VCaP (cell line): ENCODE measurements at regions not wholly inside any gene's neighbourhood (a gene's known extent, or its start where the extent isn't known, plus 50 kb on each side); places are given as distances from the start of the nearest gene placed in this dataset.

ENCODE experiments used
- H3K27ac ChIP-seq: fragments of 450-650 bp; 2 replicates; pipeline ENCODE4 v1.5.1; 2017
- TF ChIP-seq, protein P1 (sequence below): fragments of 450-650 bp; conservative IDR thresholded peaks from 2 replicates; pipeline ENCODE4 v1.5.1; 2017; ENCODE audit warnings: mild to moderate bottlenecking, moderate library complexity

DNA sequence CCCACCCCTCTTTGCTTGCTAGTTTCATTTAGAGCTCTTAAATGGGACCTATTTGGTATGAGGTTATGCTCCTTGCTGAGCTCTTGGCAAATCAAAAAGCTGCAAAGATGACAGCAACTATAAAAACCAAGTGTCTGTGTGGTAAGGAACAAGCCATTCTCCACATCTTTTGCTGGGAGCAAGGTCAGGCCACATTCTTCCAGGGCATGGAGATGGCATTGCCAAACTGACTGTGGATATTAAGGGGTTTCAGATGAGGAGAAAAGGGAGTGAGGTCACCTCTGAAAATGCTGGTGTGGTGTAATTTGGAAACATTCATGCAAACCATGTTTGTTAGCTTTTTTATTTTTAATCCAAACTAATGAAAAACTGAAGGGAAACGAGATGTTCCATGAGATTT, 218.8 kb upstream of the IL12B start:
- no peak overlapping the region for H3K27ac ChIP-seq
- TF ChIP-seq, protein P1, sequence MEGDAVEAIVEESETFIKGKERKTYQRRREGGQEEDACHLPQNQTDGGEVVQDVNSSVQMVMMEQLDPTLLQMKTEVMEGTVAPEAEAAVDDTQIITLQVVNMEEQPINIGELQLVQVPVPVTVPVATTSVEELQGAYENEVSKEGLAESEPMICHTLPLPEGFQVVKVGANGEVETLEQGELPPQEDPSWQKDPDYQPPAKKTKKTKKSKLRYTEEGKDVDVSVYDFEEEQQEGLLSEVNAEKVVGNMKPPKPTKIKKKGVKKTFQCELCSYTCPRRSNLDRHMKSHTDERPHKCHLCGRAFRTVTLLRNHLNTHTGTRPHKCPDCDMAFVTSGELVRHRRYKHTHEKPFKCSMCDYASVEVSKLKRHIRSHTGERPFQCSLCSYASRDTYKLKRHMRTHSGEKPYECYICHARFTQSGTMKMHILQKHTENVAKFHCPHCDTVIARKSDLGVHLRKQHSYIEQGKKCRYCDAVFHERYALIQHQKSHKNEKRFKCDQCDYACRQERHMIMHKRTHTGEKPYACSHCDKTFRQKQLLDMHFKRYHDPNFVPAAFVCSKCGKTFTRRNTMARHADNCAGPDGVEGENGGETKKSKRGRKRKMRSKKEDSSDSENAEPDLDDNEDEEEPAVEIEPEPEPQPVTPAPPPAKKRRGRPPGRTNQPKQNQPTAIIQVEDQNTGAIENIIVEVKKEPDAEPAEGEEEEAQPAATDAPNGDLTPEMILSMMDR: no peak

DNA sequence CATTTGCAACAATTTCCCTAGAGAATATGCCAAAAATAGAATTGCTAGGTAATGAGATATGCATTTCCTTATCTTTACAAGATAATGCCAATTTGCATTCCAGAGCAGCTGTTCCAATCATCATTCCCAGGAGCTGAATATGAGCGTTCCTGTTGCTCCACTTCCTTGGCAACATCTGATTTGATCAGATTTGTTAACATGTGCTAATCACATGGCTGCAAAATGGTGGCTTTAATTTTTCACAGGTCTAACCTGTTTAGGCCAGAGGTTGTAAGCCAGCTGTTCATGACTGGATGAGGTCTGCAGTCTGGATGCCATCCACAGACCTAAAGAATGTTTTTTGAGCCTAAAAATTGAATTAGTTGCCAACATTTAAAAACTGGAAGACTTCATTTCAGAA, 220.7 kb upstream of the IL12B start:
- no peak overlapping the region for H3K27ac ChIP-seq

DNA sequence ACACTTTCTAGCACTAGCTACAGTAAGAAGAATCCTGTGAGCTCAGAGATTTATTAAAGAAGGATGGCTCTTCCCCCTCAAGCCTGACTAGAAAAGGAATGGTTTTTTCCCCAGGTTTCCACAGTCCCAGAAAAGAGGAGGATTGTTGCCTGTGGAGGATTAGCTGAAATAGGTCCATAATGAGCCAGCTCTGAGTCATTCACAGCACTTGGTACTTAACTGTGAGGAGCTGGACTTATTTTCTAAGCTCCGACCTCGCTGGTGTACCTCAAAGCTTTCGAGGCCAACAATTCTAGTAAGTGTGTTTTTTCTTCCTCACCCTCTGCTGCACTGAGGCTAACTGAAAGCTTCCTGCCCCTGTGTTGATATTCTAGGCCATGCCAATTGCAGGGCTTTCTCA, 222.5 kb upstream of the IL12B start:
- TF ChIP-seq, protein P1: no peak

More for the DNA sequence above, 220.7 kb upstream of the IL12B start:
- TF ChIP-seq, protein P1: no peak

DNA sequence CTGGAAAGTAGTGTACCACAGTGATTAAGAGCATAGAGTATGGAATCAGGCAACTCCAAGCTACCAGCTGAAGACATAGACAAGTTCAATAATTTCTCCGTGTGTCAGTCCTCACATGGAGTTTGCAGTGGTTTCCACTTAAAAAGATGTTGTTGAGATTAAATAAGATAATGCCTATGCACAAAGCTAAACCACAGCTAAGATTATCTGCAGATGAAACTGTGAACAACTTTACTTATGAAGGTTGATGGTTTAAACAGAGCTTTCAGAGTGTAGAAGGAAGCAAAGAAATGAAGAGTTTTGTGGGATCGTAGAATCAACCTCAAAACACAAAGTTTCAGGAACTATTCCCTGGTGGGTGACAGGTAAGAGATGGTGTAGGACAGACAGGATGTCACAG, 223.5 kb upstream of the IL12B start:
- no peak overlapping the region for H3K27ac ChIP-seq
- TF ChIP-seq, protein P1: no peak

More for the DNA sequence above, 222.5 kb upstream of the IL12B start:
- no peak overlapping the region for H3K27ac ChIP-seq

DNA sequence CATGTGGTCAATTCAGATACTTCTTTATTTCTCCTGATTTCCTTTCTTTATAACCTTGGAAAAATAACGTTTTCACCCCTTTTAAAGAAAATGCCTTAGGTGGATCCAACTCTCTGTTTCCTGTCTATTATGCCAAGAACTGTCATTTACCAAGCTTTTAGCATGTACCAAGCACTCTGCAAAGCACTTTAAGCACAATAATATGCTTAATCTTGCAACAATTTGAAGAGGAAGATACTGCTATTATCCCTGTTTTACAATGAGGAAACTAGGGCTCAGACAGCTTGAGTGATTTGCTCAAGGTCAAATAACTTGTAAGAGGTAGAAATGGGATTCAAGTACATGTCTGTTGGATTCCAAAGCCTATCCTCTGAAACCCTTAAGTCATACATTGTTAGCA, 224.8 kb upstream of the IL12B start:
- no peak overlapping the region for H3K27ac ChIP-seq
- TF ChIP-seq, protein P1: no peak

DNA sequence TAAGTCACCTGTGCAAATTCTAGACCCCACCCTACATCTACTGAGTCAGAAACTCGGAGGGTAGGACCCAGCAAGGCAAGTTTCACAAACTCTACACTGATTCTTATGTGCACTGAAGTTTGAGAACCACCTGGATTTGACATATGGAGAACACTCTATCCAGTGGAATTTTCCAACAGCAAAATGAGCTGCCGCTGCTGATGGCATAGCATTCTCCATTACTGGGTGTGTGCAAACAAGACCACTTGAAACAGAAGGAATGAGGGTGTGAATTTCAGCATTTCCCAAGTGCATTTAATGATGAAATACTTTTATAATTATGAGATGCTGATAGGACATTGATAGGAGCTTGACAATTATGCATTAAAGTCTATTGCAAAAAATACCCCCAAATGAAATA, 229.1 kb upstream of the IL12B start:
- TF ChIP-seq, protein P1: no peak
- H3K27ac ChIP-seq: no peak overlapping the region

DNA sequence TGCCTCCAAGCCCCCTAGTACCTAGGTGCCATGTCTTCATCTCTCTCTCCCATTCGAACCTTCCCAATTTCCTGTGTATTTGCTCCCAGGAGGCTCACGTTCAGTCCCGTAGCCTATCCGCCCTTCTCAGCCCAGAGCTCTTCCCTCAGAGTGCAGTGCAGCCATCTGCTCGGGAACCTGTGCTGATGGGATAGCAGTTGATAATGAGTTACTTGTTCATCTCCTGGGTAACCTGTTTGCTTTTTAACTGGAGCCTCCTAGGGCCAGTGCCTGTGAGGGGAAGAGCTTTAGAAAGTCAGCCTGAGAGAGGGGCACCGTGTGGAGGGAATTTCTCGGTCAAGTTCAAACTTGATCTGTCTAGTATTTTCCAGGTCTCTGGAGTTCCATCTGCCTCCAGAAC, 229.8 kb upstream of the IL12B start:
- no peak overlapping the region for H3K27ac ChIP-seq
- TF ChIP-seq, protein P1: no peak

DNA sequence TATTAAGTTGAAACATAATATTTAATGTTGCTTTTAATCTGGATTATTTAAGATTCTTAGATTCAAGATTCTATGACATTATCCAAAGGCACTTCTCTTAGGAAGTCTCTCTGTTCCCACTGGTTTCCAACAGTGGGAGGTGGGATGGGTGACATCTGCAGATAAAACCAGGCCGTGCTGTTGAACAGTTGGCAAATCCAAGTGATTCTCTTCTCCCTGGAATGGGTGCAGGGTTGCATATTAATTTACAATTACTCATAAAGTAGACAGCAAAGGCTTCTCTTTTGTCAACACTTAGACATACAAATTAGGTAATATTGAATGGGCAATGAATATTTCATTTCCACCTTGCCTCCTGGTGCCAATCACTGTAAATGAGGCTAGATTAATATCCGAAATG, 233.7 kb upstream of the IL12B start:
- no peak overlapping the region for H3K27ac ChIP-seq
- TF ChIP-seq, protein P1: no peak
